ENCODE measurements at regions not wholly inside any gene's neighbourhood (a gene's known extent, or its start where the extent isn't known, plus 50 kb on each side); places are given as distances from the start of the nearest gene placed in this dataset.

GRCh38 chr9:27659001-27659400 lies 85.7 kb upstream of the C9orf72 start:
- TF ChIP-seq CTCF (conservative IDR thresholded peaks at IDR 0.05 in 1 of 2, IDR thresholded peaks at IDR 0.05 in 1 of 2; ENCODE audit: extremely low read depth in 1 of 2, insufficient read depth in 1 of 2, low read depth in 1 of 2, low read length in 2 of 2) = no peak
- TF ChIP-seq EZH2 (IDR thresholded peaks at IDR 0.05; ENCODE audit: borderline replicate concordance, low read length) = no peak

Measured in mammary epithelial cell (primary cell).